Loucy (cell line): ENCODE measurements at regions not wholly inside any gene's neighbourhood (a gene's known extent, or its start where the extent isn't known, plus 50 kb on each side); places are given as distances from the start of the nearest gene placed in this dataset.

Experiments
- H2AFZ ChIP-seq: fragments of 200-600 bp; sonication (generic); 2 replicates; pipeline ENCODE4 v1.6.0; 2016; ENCODE audit warnings: antibody characterized with exemption, mild to moderate bottlenecking, low read length, moderate library complexity
- H3F3A ChIP-seq: fragments of 200-600 bp; 2 replicates; pipeline ENCODE4 v1.6.0; 2016; ENCODE audit warnings: antibody characterized with exemption, low read depth, mild to moderate bottlenecking
- H3K27me3 ChIP-seq: fragments of 200-600 bp; sonication (generic); 2 replicates; pipeline ENCODE4 v1.6.1; 2014; ENCODE audit warnings: low read length, mild to moderate bottlenecking; ENCODE audit not compliant: insufficient read depth, poor library complexity, severe bottlenecking
- H3K36me3 ChIP-seq: fragments of 200-600 bp; sonication (generic); 2 replicates; pipeline ENCODE4 v1.6.1; 2016; ENCODE audit warnings: low read length; ENCODE audit not compliant: insufficient read depth
- H3K4me1 ChIP-seq: fragments of 200-600 bp; sonication (generic); 2 replicates; pipeline ENCODE4 v1.5.1; 2014; ENCODE audit warnings: low read length, mild to moderate bottlenecking; ENCODE audit not compliant: insufficient read depth, poor library complexity, severe bottlenecking
- H3K4me2 ChIP-seq: fragments of 200-600 bp; sonication (generic); 2 replicates; pipeline ENCODE4 v1.6.0; 2014; ENCODE audit warnings: antibody characterized with exemption, low read length, low read depth, mild to moderate bottlenecking; ENCODE audit not compliant: poor library complexity, severe bottlenecking
- H3K4me3 ChIP-seq: fragments of 200-600 bp; sonication (generic); 2 replicates; pipeline ENCODE4 v1.5.1; 2014; ENCODE audit warnings: low read length, mild to moderate bottlenecking, mixed read lengths; ENCODE audit not compliant: poor library complexity, severe bottlenecking
- H3K79me2 ChIP-seq: fragments of 200-600 bp; sonication (generic); 2 replicates; pipeline ENCODE4 v1.6.1; 2014; ENCODE audit warnings: low read length; ENCODE audit not compliant: insufficient read depth
- H3K9ac ChIP-seq: fragments of 200-600 bp; sonication (generic); 2 replicates; pipeline ENCODE4 v1.6.0; 2014; ENCODE audit warnings: mild to moderate bottlenecking, low read depth, low read length, moderate library complexity; ENCODE audit not compliant: poor library complexity, severe bottlenecking
- H3K9me2 ChIP-seq: fragments of 200-600 bp; sonication (generic); replicated peaks from 2 replicates; pipeline ENCODE4 v1.6.1; 2016; ENCODE audit warnings: low read depth, low read length, mixed read lengths
- H3K9me3 ChIP-seq: fragments of 200-600 bp; sonication (generic); 2 replicates; pipeline ENCODE4 v1.6.1; 2014; ENCODE audit warnings: mild to moderate bottlenecking, antibody characterized with exemption, low read length, low read depth; ENCODE audit not compliant: insufficient read depth
- H4K20me1 ChIP-seq: fragments of 200-600 bp; sonication (generic); 2 replicates; pipeline ENCODE4 v1.6.0; 2014; ENCODE audit warnings: antibody characterized with exemption, low read length, mild to moderate bottlenecking; ENCODE audit not compliant: insufficient read depth, poor library complexity, severe bottlenecking
- EZH2phosphoT487 ChIP-seq: fragments of 200-600 bp; IDR thresholded peaks from 2 replicates; pipeline ENCODE4 v1.6.1; 2018; ENCODE audit warnings: antibody characterized with exemption, mild to moderate bottlenecking, moderate library complexity, borderline replicate concordance
- TF ChIP-seq, protein P1 (sequence below): fragments of 200-600 bp; sonication (generic); conservative IDR thresholded peaks from 2 replicates; pipeline ENCODE4 v1.5.1; 2014; ENCODE audit warnings: mild to moderate bottlenecking, antibody characterized with exemption, low read length

DNA sequence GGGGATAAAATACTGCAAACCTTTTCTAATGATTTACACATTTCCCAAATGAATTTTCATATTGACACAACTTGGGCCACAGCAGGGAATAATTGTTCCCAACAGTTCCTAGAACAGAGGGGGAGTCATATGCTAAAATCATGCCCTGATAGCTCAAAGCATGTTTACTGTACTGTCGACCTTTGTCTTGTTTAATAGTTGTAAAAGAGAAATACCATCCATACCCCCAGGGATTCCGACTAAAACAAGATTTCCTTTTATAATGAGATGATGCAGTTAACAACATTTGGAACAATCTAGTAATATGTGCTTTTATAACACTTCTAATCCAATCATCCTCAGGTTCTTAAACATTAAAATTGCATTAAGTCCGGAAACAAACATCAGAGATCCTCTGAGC, 759.7 kb downstream of the OLFM4 start:
- no peak overlapping the region for H2AFZ ChIP-seq
- no peak overlapping the region for H3K9ac ChIP-seq
- H3K4me3 ChIP-seq: no peak overlapping the region
- no peaks in the 10 kb centered on the region for H3K36me3 ChIP-seq
- H3K79me2 ChIP-seq: no peaks in the 10 kb centered on the region
- H3F3A ChIP-seq: no peaks in the 10 kb centered on the region
- TF ChIP-seq EZH2phosphoT487: no peak
- TF ChIP-seq, protein P1, sequence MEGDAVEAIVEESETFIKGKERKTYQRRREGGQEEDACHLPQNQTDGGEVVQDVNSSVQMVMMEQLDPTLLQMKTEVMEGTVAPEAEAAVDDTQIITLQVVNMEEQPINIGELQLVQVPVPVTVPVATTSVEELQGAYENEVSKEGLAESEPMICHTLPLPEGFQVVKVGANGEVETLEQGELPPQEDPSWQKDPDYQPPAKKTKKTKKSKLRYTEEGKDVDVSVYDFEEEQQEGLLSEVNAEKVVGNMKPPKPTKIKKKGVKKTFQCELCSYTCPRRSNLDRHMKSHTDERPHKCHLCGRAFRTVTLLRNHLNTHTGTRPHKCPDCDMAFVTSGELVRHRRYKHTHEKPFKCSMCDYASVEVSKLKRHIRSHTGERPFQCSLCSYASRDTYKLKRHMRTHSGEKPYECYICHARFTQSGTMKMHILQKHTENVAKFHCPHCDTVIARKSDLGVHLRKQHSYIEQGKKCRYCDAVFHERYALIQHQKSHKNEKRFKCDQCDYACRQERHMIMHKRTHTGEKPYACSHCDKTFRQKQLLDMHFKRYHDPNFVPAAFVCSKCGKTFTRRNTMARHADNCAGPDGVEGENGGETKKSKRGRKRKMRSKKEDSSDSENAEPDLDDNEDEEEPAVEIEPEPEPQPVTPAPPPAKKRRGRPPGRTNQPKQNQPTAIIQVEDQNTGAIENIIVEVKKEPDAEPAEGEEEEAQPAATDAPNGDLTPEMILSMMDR: no peak
- no peaks in the 10 kb centered on the region for H4K20me1 ChIP-seq
- H3K27me3 ChIP-seq: no peaks in the 10 kb centered on the region
- no peaks in the 10 kb centered on the region for H3K9me2 ChIP-seq
- H3K4me1 ChIP-seq: no peaks in the 10 kb centered on the region
- H3K4me2 ChIP-seq: no peak overlapping the region
- H3K9me3 ChIP-seq: no peaks in the 10 kb centered on the region

DNA sequence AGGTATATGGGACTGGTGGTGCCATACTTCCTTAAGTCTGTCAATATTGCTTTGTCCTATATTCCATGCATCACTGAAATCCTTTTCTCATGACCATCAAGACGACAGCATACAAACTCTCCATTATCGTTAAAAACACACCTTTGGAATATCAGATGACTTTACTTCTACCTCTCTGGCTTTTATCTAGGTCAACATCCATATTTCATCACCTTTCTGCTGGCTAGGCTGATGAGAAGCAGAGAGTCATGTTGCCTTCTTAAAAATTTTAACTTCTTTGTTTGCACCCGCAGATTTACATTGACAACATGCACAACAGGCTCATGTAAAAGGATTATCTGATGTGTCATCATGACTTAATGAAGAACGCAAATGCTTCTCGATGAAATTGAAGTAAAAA, 771.4 kb downstream of the OLFM4 start:
- Histone ChIP-seq H3K4me2 (no peak overlapping the region), H3K27me3 (no peaks in the 10 kb centered on the region), H3F3A (no peaks in the 10 kb centered on the region), H3K36me3 (no peaks in the 10 kb centered on the region), H3K9me3 (no peaks in the 10 kb centered on the region; the same call in 1 of the 2 replicates), H3K9ac (no peak overlapping the region), H4K20me1 (no peaks in the 10 kb centered on the region), H3K4me1 (no peaks in the 10 kb centered on the region), H3K4me3 (no peak overlapping the region), H3K9me2 (no peaks in the 10 kb centered on the region), H2AFZ (no peak overlapping the region), H3K79me2 (no peaks in the 10 kb centered on the region)
- TF ChIP-seq, protein P1: no peak
- TF ChIP-seq EZH2phosphoT487: no peak

DNA sequence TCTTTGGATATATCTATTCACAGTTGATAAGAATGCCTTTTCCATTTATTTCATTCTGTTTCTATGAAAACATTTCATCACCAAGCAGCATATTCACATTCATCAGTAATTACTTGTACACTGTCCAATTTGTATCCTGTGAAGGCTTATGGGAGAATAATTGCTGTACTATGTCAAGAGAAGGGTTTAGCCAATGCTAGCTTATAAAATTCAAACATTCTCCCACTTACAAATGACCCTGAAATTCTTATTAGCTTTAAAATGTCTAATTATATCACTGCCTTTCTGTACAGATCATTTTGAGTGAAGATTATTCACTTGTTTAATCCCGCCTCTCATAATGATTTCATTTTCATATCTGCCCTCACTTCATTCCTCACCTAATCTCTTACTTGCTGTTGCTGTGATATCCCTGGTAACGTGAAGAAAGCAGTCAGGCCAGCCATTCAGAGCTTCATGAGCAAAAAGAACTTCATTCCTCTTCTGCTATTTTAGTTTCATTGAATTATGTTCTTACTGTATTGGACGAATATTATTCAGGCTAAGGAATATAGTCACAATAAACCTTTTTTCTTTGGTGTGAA, 778.7 kb downstream of the OLFM4 start:
- no peak overlapping the region for H3K4me3 ChIP-seq
- H2AFZ ChIP-seq: no peak overlapping the region
- no peaks in the 10 kb centered on the region; the same call in 1 of the 2 replicates for H3K9me3 ChIP-seq
- H4K20me1 ChIP-seq: no peaks in the 10 kb centered on the region
- no peak overlapping the region for H3K4me2 ChIP-seq
- H3F3A ChIP-seq: no peaks in the 10 kb centered on the region
- no peaks in the 10 kb centered on the region for H3K27me3 ChIP-seq
- no peak overlapping the region for H3K9ac ChIP-seq
- H3K9me2 ChIP-seq: no peaks in the 10 kb centered on the region
- TF ChIP-seq, protein P1: no peak
- no peak for TF ChIP-seq EZH2phosphoT487
- H3K36me3 ChIP-seq: no peaks in the 10 kb centered on the region
- no peaks in the 10 kb centered on the region for H3K4me1 ChIP-seq
- no peaks in the 10 kb centered on the region for H3K79me2 ChIP-seq
